ENCODE measurements at regions not wholly inside any gene's neighbourhood (a gene's known extent, or its start where the extent isn't known, plus 50 kb on each side); places are given as distances from the start of the nearest gene placed in this dataset.

- no peak for DNase-seq
Measured at GRCh38 chr4:117447925-117448324, 362.5 kb upstream of the TRAM1L1 start.

DNA sequence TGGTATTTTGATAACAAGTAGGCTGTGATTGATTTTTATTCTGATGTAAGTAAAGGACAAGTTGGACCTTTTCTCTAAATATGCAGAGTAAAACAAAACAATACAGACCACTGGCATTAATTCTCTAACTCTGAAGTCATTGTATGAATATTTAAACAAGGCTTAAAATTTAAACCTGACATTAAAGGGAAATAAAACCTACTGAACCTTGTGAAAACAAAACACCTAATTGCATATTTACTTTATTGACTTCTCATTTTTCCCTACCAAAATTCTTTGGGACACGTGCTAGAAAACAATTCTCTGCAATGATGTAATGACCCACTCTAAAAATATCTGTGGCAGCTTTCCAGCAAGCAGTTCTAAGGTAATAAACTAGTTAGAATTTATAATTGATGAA is 369.7 kb upstream of the TRAM1L1 start:
- DNase-seq = no peak

DNA sequence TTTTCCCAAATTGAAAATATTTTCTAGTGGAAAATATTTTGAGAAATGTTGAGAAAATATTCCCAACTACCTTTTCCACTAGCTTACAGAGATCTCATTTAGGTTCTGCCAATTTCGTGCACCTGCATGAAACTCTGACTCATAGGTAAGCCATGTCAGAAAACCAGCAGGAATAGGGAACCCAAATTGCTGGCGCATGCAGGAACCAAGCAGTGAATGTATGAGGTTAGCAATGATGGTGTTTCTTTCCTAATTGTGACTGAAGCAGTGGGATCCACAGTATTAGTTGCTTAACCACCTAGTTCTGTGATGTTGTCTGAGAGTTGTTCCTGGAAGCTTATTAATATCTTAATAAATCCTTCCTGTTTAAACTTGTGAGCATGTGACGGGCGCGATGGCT is 381.0 kb upstream of the TRAM1L1 start:
- no peak for DNase-seq

DNA sequence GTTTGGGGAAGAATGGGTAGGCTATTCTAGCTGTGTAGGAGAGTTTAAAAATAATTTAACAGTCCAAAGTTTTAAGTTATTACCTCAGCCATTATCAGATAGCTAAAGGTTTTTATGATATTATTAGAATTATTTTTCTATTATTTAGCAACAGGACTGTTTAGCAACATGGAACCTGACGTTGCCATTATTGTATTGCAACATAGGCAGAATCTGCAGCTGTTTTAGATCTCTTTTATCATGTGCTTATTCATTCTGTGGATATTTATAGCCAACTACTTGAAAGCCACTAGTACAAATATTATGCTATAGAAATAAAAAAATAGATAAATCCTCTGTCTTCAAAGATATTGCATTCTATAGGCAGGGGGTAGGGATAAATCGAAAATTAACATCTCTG is 382.0 kb upstream of the TRAM1L1 start:
- DNase-seq = no peak

DNA sequence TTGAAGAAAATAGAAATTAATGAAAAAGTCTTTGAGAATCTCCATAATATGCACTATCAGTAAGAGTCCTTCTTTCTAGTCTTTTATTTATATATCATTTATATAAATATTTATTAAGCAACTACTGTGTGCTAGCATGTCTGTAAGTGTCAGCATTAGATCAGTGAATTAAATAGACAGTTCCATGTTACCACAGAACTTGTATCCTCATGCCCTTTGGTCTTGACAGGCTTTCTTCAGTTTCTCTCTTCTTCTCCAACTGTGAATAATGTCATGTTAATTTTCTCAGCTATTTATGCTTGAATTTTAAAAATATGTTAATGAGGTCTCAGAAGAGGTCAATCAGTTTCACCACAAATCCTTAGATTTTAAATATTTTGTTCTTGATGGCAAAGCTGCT is 389.6 kb upstream of the TRAM1L1 start:
- no peak for DNase-seq

GRCh38 chr4:117477925-117478324 is 392.5 kb upstream of the TRAM1L1 start:
- no peak for DNase-seq

- no peak for DNase-seq
Measured at GRCh38 chr4:117478702-117479101, 393.3 kb upstream of the TRAM1L1 start.

DNA sequence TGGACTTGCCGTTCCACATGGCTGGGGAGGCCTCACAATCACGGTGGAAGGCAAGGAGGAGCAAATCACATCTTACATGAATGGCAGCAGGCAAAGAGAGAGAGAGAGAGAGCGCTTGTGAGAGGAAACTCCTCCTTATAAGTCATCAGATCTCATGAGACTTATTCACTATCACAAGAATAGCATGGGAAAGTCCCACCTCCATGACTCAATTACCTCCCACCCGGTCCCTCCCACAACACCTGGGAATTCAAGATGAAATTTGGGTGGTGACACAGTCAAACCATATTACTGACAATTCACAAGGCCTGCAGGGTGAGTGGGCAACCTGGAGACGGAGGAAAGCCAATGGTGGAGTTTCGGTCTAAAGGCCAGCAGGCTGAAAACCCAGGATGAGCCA is 394.3 kb upstream of the TRAM1L1 start:
- DNase-seq = no peak

DNA sequence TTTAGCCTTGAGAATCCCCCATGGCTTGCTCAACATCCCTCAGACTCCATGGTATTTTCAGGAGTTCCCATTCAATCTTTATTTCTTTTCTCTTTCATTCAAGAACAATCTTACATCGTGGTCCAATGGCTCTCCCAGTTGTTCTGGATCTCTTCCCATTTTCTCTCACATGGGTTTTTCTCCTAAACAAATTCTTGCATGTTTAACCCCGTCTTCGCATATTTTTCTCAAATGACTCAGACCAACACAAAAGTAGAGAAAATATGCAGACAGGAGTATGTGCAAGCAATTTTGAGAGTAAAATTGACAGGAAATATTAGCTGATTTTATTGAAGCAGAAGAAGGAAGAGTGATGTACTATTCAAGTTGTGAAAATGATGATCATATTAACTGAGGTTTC is 396.4 kb upstream of the TRAM1L1 start:
- no peak for DNase-seq

DNA sequence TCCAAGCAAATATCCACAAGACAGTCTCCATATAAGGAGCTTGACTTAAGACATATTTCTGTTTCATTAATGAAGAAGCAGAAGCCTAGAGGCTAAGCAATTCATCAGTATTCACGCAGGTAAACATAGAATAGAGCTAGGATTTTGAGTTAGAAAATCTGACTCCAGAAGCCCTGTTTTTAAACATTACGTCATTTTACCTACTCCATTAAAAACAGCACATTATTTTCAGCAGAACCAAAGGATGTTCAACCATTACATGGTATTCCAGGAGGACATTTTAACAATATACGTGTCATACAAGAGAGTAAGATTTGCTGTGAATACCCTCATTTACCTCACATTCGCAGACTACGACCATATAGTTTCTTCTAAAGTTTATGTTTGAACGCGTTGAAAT is 403.3 kb upstream of the TRAM1L1 start:
- DNase-seq = no peak

DNA sequence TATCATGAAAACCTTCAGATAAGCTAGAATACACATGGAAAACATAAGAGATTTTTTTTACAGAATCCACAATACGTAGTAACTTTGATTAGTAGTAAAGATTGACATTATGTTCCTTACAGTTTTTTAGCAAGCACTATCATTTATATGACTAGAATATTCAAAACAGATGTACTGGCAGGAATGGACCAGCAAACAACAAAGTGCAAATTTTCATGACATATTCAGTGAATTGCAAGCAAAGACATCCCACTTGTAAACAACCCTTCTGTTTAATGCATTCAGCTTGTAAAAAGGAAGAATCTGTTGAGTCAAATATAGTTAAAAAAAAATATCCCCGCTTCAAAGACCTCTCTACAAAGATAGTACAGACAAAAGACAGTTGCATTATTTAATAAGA is 403.7 kb upstream of the TRAM1L1 start:
- DNase-seq = no peak

GRCh38 chr4:117491516-117491915 is 406.1 kb upstream of the TRAM1L1 start:
- DNase-seq = no peak

- DNase-seq = no peak
Measured at GRCh38 chr4:117495802-117496201, 410.4 kb upstream of the TRAM1L1 start.

DNA sequence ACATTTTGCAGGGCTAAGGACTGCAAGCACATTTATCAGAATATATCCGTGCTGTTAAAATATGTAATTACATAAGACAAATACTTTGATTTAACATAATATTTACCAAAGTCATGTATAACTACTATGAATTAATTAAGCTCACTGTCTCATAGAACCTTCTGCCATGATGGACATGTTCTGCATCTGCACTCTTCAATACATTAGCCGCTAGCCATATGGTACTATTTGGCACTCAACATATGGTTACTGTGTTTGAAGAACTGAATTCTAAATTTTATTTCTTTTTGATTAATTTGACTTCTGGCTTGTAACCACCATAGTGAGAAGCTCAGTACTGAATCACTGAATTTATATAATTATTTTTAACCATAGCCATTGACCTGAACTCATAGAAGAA is 427.0 kb upstream of the TRAM1L1 start:
- DNase-seq = no peak

DNA sequence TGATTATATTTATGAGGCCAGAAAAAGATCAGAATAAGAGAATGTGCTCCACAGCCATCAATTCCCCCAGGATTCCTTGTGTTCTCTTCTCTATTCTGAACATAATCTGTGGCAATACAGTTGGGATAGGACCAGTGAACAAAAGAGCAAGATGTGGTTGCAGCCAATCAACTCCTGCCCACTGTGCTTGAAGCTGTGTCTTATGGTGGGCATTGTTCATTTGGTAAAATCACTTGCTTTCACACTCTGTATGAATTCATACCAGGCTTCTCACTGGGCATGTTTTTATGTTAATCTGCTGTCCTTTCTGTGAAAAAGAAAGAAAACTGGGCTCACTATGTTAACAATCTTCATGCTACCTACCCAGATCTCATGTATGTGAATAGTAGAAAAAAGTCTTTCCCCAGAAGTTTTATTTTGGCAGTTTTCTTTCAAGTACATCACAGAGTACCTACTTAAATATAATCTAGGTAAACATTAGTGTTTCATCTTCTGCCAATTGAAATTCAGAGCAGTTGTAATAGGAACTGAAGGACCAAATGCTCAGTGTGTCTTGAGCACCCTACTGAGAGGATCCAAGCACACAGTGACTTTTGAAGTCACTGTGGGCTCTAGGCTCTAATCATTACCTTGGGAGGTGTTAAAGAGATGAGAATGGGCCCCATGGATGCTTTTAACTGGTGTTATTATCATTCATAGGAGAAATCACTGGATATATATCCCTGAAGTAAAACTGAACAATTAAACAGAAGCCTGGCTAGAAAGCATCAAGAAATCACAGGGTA is 429.2 kb upstream of the TRAM1L1 start:
- no peak for DNase-seq

- no peak for DNase-seq
Measured at GRCh38 chr4:117515921-117516320, 430.5 kb upstream of the TRAM1L1 start.

- DNase-seq = no peak
Measured at GRCh38 chr4:117527601-117528000, 442.2 kb upstream of the TRAM1L1 start.

DNA sequence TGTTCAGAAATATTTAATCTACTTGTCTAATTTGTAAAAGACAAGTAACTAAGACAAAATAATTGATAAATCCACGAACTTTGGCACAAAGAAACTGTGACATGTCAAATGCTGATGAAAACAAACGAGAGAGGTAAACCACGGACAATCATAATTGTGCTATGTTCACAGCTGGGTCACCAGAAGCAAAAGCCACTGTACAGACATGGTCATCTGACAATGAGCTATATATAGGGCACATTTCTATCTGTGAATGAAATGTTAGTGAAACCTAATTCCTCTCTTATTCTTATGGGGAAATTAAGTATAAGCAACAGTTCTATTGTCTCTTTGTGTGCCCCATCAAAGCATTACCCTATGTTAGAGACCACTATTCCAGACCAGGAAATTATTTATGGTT is 444.0 kb upstream of the TRAM1L1 start:
- DNase-seq = no peak

- no peak for DNase-seq
Measured at GRCh38 chr4:117533501-117533900, 448.1 kb upstream of the TRAM1L1 start.

- DNase-seq = no peak
Measured at GRCh38 chr4:117545039-117545438, 459.7 kb upstream of the TRAM1L1 start.

- no peak for DNase-seq
Measured at GRCh38 chr4:117549524-117549923, 464.1 kb upstream of the TRAM1L1 start.

DNA sequence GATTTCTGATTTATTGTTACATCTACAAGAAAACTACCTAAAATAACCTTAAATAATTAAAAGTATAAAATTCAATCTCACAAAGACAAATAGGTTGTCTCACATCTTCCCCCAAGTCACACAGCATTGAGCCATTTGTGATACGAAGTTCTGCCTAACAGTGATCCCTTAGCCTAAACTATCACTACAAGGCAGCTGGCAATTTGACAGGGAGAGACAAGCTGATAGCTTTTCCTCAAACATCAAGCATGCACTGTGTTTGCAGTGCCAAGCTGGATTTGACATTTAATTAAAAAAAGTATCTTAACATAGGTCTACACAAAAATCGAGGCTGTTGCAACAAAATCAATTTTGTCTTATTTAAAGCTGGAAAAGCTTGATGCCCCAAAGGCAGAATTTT is 464.7 kb upstream of the TRAM1L1 start:
- DNase-seq = no peak

- no peak for DNase-seq
Measured at GRCh38 chr4:117560329-117560728, 474.0 kb upstream of the NDST3 start.

DNA sequence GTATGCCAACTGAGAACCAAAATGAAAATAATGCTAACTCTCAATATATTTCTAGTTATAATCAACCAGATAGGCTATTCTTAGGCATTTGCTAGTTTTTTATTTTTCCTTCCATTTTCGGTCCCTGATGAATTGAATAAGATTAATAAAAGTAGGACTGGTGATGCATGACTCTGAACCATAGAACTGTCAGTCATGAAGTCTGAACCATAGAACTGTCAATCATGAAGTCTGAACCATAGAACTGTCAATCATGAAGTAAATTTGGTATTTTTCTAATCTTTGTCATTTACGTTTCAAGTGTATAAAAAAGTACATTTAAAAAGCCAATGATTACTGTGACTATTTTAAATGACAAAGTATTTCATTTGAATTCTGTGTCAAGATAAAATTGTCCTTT is 460.2 kb upstream of the NDST3 start:
- no peak for DNase-seq

DNA sequence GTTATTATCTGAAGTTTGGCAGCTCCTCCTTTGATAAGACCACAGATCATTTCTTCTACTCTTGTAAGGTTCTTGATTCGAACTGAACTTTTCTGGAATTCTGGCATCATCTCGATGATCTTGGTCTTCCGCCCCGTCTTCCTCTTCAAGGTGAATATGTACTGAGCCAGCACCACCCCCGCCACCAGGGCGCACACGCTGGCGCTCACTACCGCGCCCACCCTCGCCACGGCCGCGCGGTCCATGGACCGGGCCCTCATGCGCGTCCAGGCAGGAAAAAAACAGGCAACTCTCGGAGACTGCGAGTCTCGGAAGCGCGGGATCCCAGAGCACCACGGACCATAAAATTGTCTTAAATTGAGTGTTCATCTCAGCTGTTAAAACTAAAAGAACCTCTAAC is 458.4 kb upstream of the NDST3 start:
- DNase-seq = no peak

All from NCI-H510A treated with DMSO at 0.1 percent for 48 hours (cell line).